ENCODE measurements at regions not wholly inside any gene's neighbourhood (a gene's known extent, or its start where the extent isn't known, plus 50 kb on each side); places are given as distances from the start of the nearest gene placed in this dataset.

- no peak for DNase-seq
Observed at GRCh38 chr4:110967936-110968335, 345.1 kb upstream of the PITX2 start.

- DNase-seq, result no peak
Observed at GRCh38 chr4:110970642-110971041, 347.8 kb upstream of the PITX2 start.

- DNase-seq, result no peak
Observed at GRCh38 chr4:110975338-110975737, 352.5 kb upstream of the PITX2 start.

- no peak for DNase-seq
Observed at GRCh38 chr4:110977554-110977953, 354.7 kb upstream of the PITX2 start.

GRCh38 chr4:110978761-110979160, 355.9 kb upstream of the PITX2 start:
- no peak for DNase-seq

GRCh38 chr4:110982486-110982885, 359.6 kb upstream of the PITX2 start:
- no peak for DNase-seq

GRCh38 chr4:110988722-110989121, 365.8 kb upstream of the PITX2 start:
- DNase-seq, result no peak

GRCh38 chr4:110989125-110989524, 366.2 kb upstream of the PITX2 start:
- no peak for DNase-seq

GRCh38 chr4:110994781-110995180, 371.9 kb upstream of the PITX2 start:
- DNase-seq, result no peak

- DNase-seq, result no peak
Observed at GRCh38 chr4:110998320-110998719, 375.4 kb upstream of the PITX2 start.

GRCh38 chr4:111011458-111011857, 388.6 kb upstream of the PITX2 start:
- DNase-seq, result no peak

GRCh38 chr4:111013846-111014245, 391.0 kb upstream of the PITX2 start:
- DNase-seq, result no peak

- no peak for DNase-seq
Observed at GRCh38 chr4:111014537-111014936, 391.7 kb upstream of the PITX2 start.

- no peak for DNase-seq
Observed at GRCh38 chr4:111016416-111016815, 393.5 kb upstream of the PITX2 start.

- DNase-seq, result no peak
Observed at GRCh38 chr4:111018216-111018615, 395.3 kb upstream of the PITX2 start.

GRCh38 chr4:111020476-111020875, 397.6 kb upstream of the PITX2 start:
- DNase-seq, result no peak

- DNase-seq, result no peak
Observed at GRCh38 chr4:111020961-111021360, 398.1 kb upstream of the PITX2 start.

- no peak for DNase-seq
Observed at GRCh38 chr4:111022758-111023157, 399.9 kb upstream of the PITX2 start.

- no peak for DNase-seq
Observed at GRCh38 chr4:111027526-111027925, 404.6 kb upstream of the PITX2 start.

- DNase-seq, result no peak
Observed at GRCh38 chr4:111028795-111029194, 405.9 kb upstream of the PITX2 start.

- DNase-seq, result no peak
Observed at GRCh38 chr4:111031001-111031579, 408.2 kb upstream of the PITX2 start.

GRCh38 chr4:111031596-111031995, 408.7 kb upstream of the PITX2 start:
- no peak for DNase-seq

GRCh38 chr4:111037591-111038360, 414.9 kb upstream of the PITX2 start:
- no peak for DNase-seq

- DNase-seq, result no peak
Observed at GRCh38 chr4:111040904-111041303, 418.0 kb upstream of the PITX2 start.

GRCh38 chr4:111043286-111043685, 420.4 kb upstream of the PITX2 start:
- no peak for DNase-seq

Data from CD4-positive, alpha-beta T cell treated with Interleukin-1 beta for 1 hour (primary cell).